Testis (tissue), 2 donors: ENCODE measurements at regions not wholly inside any gene's neighbourhood (a gene's known extent, or its start where the extent isn't known, plus 50 kb on each side); places are given as distances from the start of the nearest gene placed in this dataset.

ENCODE experiments used
- POLR2A ChIP-seq: fragments of 450-650 bp; IDR thresholded peaks from one replicate; pipeline ENCODE4 v1.6.1; 2017; ENCODE audit warnings: antibody characterized with exemption, mild to moderate bottlenecking, moderate library complexity
- TF ChIP-seq, protein P1 (sequence below), 3 experiments: fragments of 450-650 bp in 2 of 3; fragments of 200-600 bp in 1 of 3; sonication (generic) in 1 of 3; IDR thresholded peaks; one replicate each; pipeline ENCODE4 v1.5.1; 2016 to 2019; ENCODE audit warnings: antibody characterized with exemption in 3 of 3, mild to moderate bottlenecking in 2 of 3, moderate library complexity in 1 of 3

DNA sequence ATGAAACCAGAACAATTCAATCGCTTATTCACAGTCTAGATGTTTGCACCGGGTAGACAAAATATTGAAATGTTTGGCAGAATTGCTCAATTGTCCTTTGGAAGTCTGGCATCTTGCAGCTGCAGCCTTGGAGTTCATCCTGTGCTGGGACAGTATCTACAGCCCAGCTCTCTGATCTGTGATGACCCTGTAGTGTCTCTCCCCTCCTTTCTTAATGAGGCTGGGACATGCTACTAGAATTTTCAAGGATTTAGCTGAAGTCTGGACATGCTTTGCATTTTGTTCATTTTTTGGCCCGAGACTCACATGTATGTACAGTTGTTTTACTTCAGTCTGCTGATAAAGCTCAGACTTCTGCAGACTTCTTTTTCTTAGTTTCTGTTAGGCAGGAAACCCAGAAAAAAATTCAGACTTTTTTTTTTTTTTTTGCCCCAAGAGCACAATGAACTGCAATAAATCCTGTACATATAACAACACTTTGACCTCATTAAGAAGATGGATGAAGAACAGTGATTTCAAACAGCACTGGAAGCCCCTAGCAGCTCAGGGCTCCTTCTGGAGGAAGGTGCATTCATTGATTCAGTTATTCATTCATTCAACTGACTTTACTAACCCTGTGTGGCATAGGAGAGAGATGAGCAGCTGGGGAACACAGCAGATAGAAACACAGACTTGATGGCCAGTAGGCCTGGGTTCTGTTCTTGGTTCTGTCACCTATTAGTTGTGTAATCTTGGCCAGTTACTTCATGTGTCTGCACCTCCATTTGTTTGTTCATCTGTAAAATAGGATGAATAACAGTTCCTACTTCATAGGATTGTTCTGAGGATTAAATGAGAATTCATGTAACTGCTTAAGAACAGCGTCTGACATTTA, 210.0 kb downstream of the MAP2K4 start:
- TF ChIP-seq, protein P1, sequence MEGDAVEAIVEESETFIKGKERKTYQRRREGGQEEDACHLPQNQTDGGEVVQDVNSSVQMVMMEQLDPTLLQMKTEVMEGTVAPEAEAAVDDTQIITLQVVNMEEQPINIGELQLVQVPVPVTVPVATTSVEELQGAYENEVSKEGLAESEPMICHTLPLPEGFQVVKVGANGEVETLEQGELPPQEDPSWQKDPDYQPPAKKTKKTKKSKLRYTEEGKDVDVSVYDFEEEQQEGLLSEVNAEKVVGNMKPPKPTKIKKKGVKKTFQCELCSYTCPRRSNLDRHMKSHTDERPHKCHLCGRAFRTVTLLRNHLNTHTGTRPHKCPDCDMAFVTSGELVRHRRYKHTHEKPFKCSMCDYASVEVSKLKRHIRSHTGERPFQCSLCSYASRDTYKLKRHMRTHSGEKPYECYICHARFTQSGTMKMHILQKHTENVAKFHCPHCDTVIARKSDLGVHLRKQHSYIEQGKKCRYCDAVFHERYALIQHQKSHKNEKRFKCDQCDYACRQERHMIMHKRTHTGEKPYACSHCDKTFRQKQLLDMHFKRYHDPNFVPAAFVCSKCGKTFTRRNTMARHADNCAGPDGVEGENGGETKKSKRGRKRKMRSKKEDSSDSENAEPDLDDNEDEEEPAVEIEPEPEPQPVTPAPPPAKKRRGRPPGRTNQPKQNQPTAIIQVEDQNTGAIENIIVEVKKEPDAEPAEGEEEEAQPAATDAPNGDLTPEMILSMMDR (IDR thresholded peaks at IDR 0.05) = no peak
- TF ChIP-seq POLR2A = no peak
